ENCODE measurements at regions not wholly inside any gene's neighbourhood (a gene's known extent, or its start where the extent isn't known, plus 50 kb on each side); places are given as distances from the start of the nearest gene placed in this dataset.
A peak's percentile ranks its signal among the peaks of the same experiment; 100 is the strongest.

DNA sequence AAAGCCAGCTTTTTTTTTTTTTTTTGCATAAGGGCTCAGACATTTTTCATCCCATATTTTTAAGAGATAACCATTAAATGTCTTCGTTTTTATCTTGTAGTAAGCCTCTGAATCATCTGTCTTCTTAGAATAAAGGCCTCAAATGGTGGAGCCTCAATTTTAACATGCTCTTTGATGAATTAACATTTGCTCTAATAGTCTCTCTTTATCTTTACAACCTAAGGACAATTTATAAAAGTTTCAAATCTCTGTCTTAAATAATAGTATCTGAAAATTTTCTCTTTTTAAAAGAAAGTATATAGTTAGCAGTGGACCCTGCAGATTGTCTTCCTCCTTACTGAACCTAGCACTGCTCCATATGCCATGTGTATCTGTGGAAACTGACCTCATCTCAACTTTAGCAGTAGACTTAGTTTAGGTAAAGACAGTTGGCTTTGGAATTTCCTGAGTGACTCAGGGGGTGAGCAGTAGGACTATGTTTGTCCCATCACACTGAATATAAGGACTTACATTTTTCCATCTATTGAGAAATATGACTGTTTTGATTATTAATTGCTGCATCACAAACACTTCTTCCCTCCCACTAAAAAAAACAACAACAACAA is 1658.0 kb downstream of the STIM2 start:
- Histone ChIP-seq H3K27me3 (ENCODE audit: insufficient read depth, low read length) (no peaks in the 10 kb centered on the region), H3K27ac (ENCODE audit: low read depth, low read length) (no peak overlapping the region), H3K36me3 (ENCODE audit: insufficient read depth, low read length) (no peaks in the 10 kb centered on the region), H3K9me3 (ENCODE audit: control insufficient read depth in 1 of 2, low read length in 2 of 2) (no peaks in the 10 kb centered on the region), H3K4me3 (ENCODE audit: low read length in 2 of 2) (no peak overlapping the region), H3K4me1 (ENCODE audit: insufficient read depth, low read length) (no peaks in the 10 kb centered on the region)
- no peaks in the 10 kb centered on the region for H3K27me3 Mint-ChIP-seq
- POLR2A ChIA-PET (ENCODE audit: partially characterized antibody): no interaction called here
- no peak for DNase-seq
- no peak overlapping the region for H3K4me3 Mint-ChIP-seq
- peaks cover 0 to 1% (median 0%) of the 10 kb centered on the region in 4 donors for H3K4me1 Mint-ChIP-seq
- CTCF ChIA-PET (ENCODE audit: partially characterized antibody): no interaction called here
- peaks cover 0 to 13% (median 5%) of the 10 kb centered on the region in 8 donors for H3K9me3 Mint-ChIP-seq
- intact Hi-C loops (cut with micrococcal nuclease): no loop called here
- peak overlapping the region in 1 of 7 donors; percentile 53 for H3K27ac Mint-ChIP-seq
- H3K36me3 Mint-ChIP-seq: no peaks in the 10 kb centered on the region

DNA sequence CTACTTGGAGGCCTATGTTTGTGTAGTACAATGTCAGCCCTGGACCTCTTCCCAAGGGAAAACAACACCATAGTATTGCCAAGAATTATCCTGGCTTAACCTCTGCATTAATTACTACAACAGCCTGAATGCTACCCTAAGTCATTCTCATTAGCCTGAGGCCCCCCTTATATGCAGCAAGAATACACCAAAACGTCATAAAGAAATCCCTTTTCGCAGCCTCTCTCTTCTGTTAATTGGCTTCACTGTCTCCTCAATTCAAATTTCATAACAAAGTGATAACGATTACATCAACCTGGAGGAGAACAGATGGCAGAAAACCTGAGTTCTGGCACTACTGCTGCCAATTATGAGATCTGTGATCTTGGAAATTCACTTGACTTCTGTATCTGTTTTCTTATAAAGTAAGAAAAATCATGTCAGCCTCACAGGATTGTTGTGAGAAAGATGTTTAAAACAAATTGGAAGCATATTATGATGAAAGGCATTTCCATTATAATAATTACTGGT is 1663.1 kb downstream of the STIM2 start:
- Mint-ChIP-seq H3K36me3 (no peaks in the 10 kb centered on the region), H3K4me1 (peaks cover 0 to 1% (median 0%) of the 10 kb centered on the region in 4 donors), H3K4me3 (no peak overlapping the region), H3K9me3 (peaks cover 0 to 14% (median 4%) of the 10 kb centered on the region in 8 donors), H3K27me3 (no peaks in the 10 kb centered on the region), H3K27ac (no peak overlapping the region)
- ChIA-PET POLR2A (ENCODE audit: partially characterized antibody) (no interaction called here), CTCF (ENCODE audit: partially characterized antibody) (no interaction called here)
- intact Hi-C loops (cut with micrococcal nuclease): no loop called here
- H3K36me3 ChIP-seq (ENCODE audit: insufficient read depth, low read length): no peaks in the 10 kb centered on the region
- no peaks in the 10 kb centered on the region for H3K9me3 ChIP-seq (ENCODE audit: control insufficient read depth in 1 of 2, low read length in 2 of 2)
- H3K4me3 ChIP-seq (ENCODE audit: low read length in 2 of 2): no peak overlapping the region
- no peak for DNase-seq
- no peak overlapping the region for H3K27ac ChIP-seq (ENCODE audit: low read depth, low read length)
- H3K27me3 ChIP-seq (ENCODE audit: insufficient read depth, low read length): no peaks in the 10 kb centered on the region
- no peaks in the 10 kb centered on the region for H3K4me1 ChIP-seq (ENCODE audit: insufficient read depth, low read length)

DNA sequence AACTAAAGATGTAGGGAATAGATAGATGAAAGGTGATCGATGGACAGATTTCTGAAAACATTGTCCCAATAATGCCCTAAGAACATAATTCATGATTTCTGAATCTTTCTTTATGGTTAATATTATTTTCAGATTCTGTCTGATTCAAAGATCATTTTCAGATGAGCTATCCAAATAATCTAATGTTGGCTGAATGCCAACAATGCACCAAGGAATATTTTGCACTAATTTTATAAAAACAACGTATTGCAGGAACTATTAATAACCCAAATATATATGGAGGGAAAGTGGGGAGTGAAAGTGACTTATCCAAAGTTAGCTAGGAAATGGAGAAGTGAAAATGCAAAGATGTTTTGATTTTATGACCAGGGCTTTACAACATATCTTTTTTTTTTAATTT is 1675.5 kb downstream of the STIM2 start:
- Histone ChIP-seq H3K27ac (ENCODE audit: low read depth, low read length) (no peak overlapping the region), H3K4me1 (ENCODE audit: insufficient read depth, low read length) (no peaks in the 10 kb centered on the region), H3K36me3 (ENCODE audit: insufficient read depth, low read length) (no peaks in the 10 kb centered on the region), H3K9me3 (ENCODE audit: control insufficient read depth in 1 of 2, low read length in 2 of 2) (no peaks in the 10 kb centered on the region), H3K4me3 (ENCODE audit: low read length in 2 of 2) (no peak overlapping the region), H3K27me3 (ENCODE audit: insufficient read depth, low read length) (no peaks in the 10 kb centered on the region)
- H3K27ac Mint-ChIP-seq: no peak overlapping the region
- ChIA-PET POLR2A (ENCODE audit: partially characterized antibody) (no interaction called here), CTCF (ENCODE audit: partially characterized antibody) (no interaction called here)
- no peaks in the 10 kb centered on the region for H3K36me3 Mint-ChIP-seq
- H3K27me3 Mint-ChIP-seq: no peaks in the 10 kb centered on the region
- peaks cover 3 to 15% (median 6%) of the 10 kb centered on the region in 8 donors for H3K9me3 Mint-ChIP-seq
- no peaks in the 10 kb centered on the region for H3K4me1 Mint-ChIP-seq
- intact Hi-C loops (cut with micrococcal nuclease): no loop called here
- H3K4me3 Mint-ChIP-seq: no peak overlapping the region
- DNase-seq: no peak

DNA sequence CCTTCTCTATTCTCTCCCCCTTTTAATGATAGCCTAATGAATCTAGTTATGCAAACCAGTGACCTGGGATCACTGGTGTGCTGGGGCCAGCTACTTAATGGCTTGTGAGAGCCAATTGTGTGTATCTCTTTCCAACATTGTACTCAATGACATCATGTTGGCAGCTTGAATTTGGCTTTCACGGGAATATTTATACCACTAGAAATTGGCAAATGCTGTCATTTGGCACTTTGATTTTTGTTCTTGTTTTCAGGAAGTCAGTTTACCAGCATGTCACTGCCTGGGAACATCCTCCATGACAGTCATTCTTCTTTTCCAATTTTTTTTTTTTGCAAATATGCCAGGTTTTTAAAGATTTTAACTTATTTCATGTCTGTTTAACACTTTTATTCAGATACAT is 1685.3 kb downstream of the STIM2 start:
- H3K27ac Mint-ChIP-seq: no peak overlapping the region
- DNase-seq: no peak
- CTCF ChIA-PET (ENCODE audit: partially characterized antibody): no interaction called here
- H3K4me3 ChIP-seq (ENCODE audit: low read length in 2 of 2): no peak overlapping the region
- H3K27me3 ChIP-seq (ENCODE audit: insufficient read depth, low read length): no peaks in the 10 kb centered on the region
- H3K4me3 Mint-ChIP-seq: no peak overlapping the region
- H3K27ac ChIP-seq (ENCODE audit: low read depth, low read length): no peak overlapping the region
- no peaks in the 10 kb centered on the region for H3K36me3 Mint-ChIP-seq
- no peaks in the 10 kb centered on the region for H3K27me3 Mint-ChIP-seq
- no peaks in the 10 kb centered on the region for H3K4me1 Mint-ChIP-seq
- no peaks in the 10 kb centered on the region for H3K4me1 ChIP-seq (ENCODE audit: insufficient read depth, low read length)
- no peaks in the 10 kb centered on the region for H3K9me3 ChIP-seq (ENCODE audit: control insufficient read depth in 1 of 2, low read length in 2 of 2)
- POLR2A ChIA-PET (ENCODE audit: partially characterized antibody): no interaction called here
- H3K36me3 ChIP-seq (ENCODE audit: insufficient read depth, low read length): no peaks in the 10 kb centered on the region
- peaks cover 0 to 15% (median 5%) of the 10 kb centered on the region in 8 donors for H3K9me3 Mint-ChIP-seq
- intact Hi-C loops (cut with micrococcal nuclease): no loop called here

DNA sequence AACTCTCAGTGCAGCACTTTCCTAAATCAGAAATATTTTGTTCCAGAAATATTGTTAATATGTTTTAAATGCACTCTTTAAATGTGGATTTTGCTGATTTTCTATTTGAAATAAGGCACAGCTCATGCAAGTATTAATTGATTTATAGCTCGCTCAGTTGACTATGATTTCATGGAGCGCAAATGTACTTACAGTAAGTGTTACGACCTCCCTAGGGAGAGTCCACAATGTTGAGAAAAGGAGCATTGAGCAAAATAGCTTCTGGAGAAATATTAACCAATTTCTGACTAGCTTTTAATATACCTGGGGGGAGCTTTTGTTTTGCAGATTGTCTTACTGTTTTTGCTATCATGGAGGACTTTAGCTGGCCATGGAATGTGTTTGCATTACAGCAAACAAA is 1687.5 kb downstream of the STIM2 start:
- no peaks in the 10 kb centered on the region for H3K9me3 ChIP-seq (ENCODE audit: control insufficient read depth in 1 of 2, low read length in 2 of 2)
- H3K4me3 ChIP-seq (ENCODE audit: low read length in 2 of 2): no peak overlapping the region
- Mint-ChIP-seq H3K36me3 (no peaks in the 10 kb centered on the region), H3K27ac (no peak overlapping the region), H3K4me1 (no peaks in the 10 kb centered on the region), H3K27me3 (no peaks in the 10 kb centered on the region), H3K4me3 (no peak overlapping the region), H3K9me3 (peaks cover 0 to 12% (median 4%) of the 10 kb centered on the region in 8 donors)
- DNase-seq: no peak
- CTCF ChIA-PET (ENCODE audit: partially characterized antibody): no interaction called here
- H3K36me3 ChIP-seq (ENCODE audit: insufficient read depth, low read length): no peaks in the 10 kb centered on the region
- H3K27ac ChIP-seq (ENCODE audit: low read depth, low read length): no peak overlapping the region
- intact Hi-C loops (cut with micrococcal nuclease): no loop called here
- no peaks in the 10 kb centered on the region for H3K4me1 ChIP-seq (ENCODE audit: insufficient read depth, low read length)
- POLR2A ChIA-PET (ENCODE audit: partially characterized antibody): no interaction called here
- H3K27me3 ChIP-seq (ENCODE audit: insufficient read depth, low read length): no peaks in the 10 kb centered on the region

DNA sequence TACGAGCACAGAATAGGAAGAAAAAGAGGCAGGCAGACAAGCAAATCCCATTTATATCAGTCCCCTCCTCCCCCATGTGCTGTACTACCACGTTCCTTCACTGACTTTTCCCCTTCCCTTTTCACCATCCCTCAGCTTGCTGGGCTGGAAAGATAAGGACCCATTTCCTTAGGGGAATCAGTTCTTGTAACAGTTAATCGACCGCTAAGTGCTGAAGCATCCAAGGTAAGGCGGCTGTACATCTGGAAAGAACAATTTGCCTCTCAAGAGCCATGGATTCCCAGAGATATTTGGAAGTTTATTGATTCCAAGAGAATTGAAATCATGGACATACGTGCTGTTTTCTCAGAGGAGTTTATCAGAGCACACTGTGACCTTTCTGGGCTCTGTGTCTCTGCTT is 1688.0 kb downstream of the STIM2 start:
- no peaks in the 10 kb centered on the region for H3K27me3 ChIP-seq (ENCODE audit: insufficient read depth, low read length)
- H3K4me3 ChIP-seq (ENCODE audit: low read length in 2 of 2): no peak overlapping the region
- no peaks in the 10 kb centered on the region for H3K36me3 Mint-ChIP-seq
- no peaks in the 10 kb centered on the region for H3K27me3 Mint-ChIP-seq
- H3K36me3 ChIP-seq (ENCODE audit: insufficient read depth, low read length): no peaks in the 10 kb centered on the region
- no peaks in the 10 kb centered on the region for H3K4me1 ChIP-seq (ENCODE audit: insufficient read depth, low read length)
- no peaks in the 10 kb centered on the region for H3K9me3 ChIP-seq (ENCODE audit: control insufficient read depth in 1 of 2, low read length in 2 of 2)
- no peaks in the 10 kb centered on the region for H3K4me1 Mint-ChIP-seq
- POLR2A ChIA-PET (ENCODE audit: partially characterized antibody): no interaction called here
- no peak overlapping the region for H3K27ac ChIP-seq (ENCODE audit: low read depth, low read length)
- CTCF ChIA-PET (ENCODE audit: partially characterized antibody): no interaction called here
- DNase-seq: no peak
- H3K4me3 Mint-ChIP-seq: no peak overlapping the region
- peaks cover 2 to 16% (median 3%) of the 10 kb centered on the region in 8 donors for H3K9me3 Mint-ChIP-seq
- intact Hi-C loops (cut with micrococcal nuclease): no loop called here
- no peak overlapping the region for H3K27ac Mint-ChIP-seq

DNA sequence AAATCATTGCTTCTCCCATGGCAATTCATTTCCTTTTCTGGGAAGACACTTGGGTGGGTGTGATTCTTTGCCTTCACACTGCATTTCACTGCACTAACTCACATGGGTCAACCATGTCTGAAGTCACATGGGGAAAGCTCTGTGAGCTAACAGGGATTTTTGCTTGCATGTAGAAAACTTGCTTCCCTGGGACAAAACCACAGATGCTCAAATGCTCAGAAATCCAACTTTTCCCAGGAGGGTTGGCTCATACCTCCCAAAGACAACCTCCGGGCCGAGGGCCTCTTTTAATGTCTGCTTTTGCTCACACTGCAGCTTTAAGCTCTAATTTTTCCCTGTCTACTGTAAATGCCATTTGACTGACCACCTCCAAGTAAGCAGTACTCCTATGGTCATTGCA is 1695.2 kb downstream of the STIM2 start:
- no peak overlapping the region for H3K27ac Mint-ChIP-seq
- ChIA-PET CTCF (ENCODE audit: partially characterized antibody) (no interaction called here), POLR2A (ENCODE audit: partially characterized antibody) (no interaction called here)
- no peak overlapping the region for H3K4me3 ChIP-seq (ENCODE audit: low read length in 2 of 2)
- no peak overlapping the region for H3K27ac ChIP-seq (ENCODE audit: low read depth, low read length)
- H3K36me3 ChIP-seq (ENCODE audit: insufficient read depth, low read length): no peaks in the 10 kb centered on the region
- no peaks in the 10 kb centered on the region for H3K27me3 ChIP-seq (ENCODE audit: insufficient read depth, low read length)
- H3K9me3 Mint-ChIP-seq: peaks cover 0 to 11% (median 6%) of the 10 kb centered on the region in 8 donors
- H3K4me1 Mint-ChIP-seq: no peaks in the 10 kb centered on the region
- H3K4me3 Mint-ChIP-seq: no peak overlapping the region
- no peak for DNase-seq
- intact Hi-C loops (cut with micrococcal nuclease): no loop called here
- H3K27me3 Mint-ChIP-seq: no peaks in the 10 kb centered on the region
- H3K9me3 ChIP-seq (ENCODE audit: control insufficient read depth in 1 of 2, low read length in 2 of 2): no peaks in the 10 kb centered on the region
- no peaks in the 10 kb centered on the region for H3K4me1 ChIP-seq (ENCODE audit: insufficient read depth, low read length)
- H3K36me3 Mint-ChIP-seq: no peaks in the 10 kb centered on the region

DNA sequence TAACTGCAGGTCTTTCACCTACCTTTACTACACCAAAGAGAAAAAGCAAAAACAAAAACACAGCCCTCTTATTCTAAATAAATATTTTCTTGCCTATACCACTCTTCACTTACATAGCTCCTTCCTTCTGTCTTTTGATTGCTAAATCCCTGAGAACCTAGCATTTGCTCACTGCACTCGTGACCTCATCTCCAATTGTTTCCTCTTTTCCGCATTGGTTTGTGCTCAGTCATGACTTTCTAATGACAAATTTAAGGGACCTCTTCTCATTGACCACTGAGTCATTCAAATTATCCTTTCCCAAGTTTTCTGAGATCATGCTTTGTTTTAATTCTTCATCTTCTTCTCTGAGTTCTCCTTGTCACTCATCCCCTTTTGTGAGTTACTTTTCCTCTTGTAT is 1697.1 kb downstream of the STIM2 start:
- Mint-ChIP-seq H3K27me3 (no peaks in the 10 kb centered on the region), H3K27ac (no peak overlapping the region), H3K4me1 (no peaks in the 10 kb centered on the region), H3K36me3 (no peaks in the 10 kb centered on the region), H3K9me3 (peaks cover 0 to 10% (median 5%) of the 10 kb centered on the region in 8 donors), H3K4me3 (no peak overlapping the region)
- intact Hi-C loops (cut with micrococcal nuclease): no loop called here
- no peak for DNase-seq
- Histone ChIP-seq H3K27ac (ENCODE audit: low read depth, low read length) (no peak overlapping the region), H3K4me3 (ENCODE audit: low read length in 2 of 2) (no peak overlapping the region), H3K27me3 (ENCODE audit: insufficient read depth, low read length) (no peaks in the 10 kb centered on the region), H3K36me3 (ENCODE audit: insufficient read depth, low read length) (no peaks in the 10 kb centered on the region), H3K9me3 (ENCODE audit: control insufficient read depth in 1 of 2, low read length in 2 of 2) (no peaks in the 10 kb centered on the region), H3K4me1 (ENCODE audit: insufficient read depth, low read length) (no peaks in the 10 kb centered on the region)
- ChIA-PET POLR2A (ENCODE audit: partially characterized antibody) (no interaction called here), CTCF (ENCODE audit: partially characterized antibody) (no interaction called here)

Data from CD4-positive, alpha-beta memory T cell (primary cell).